Astrocyte (in vitro differentiated cells and primary cell): ENCODE measurements at regions not wholly inside any gene's neighbourhood (a gene's known extent, or its start where the extent isn't known, plus 50 kb on each side); places are given as distances from the start of the nearest gene placed in this dataset.
"Not testable (repeated sequence)": the region's sequence is repeated elsewhere in the genome, so short reads cannot be mapped to it uniquely, and the experiment has no call there.

Experiments used
- DNase-seq: peaks from one replicate; pipeline ENCODE4 v3.0.0-alpha.2; 2010; ENCODE audit warnings: low read depth
- FAIRE-seq: peaks from 2 replicates; lab custom pipeline; 2011; peaks lifted over from hg19 to GRCh38; lab: Jason Lieb, UNC
- H2AFZ ChIP-seq: 2 replicates; pipeline ENCODE4 v1.6.0; 2012; ENCODE audit warnings: low read depth, low read length, inconsistent platforms
- H3K27ac ChIP-seq: 2 replicates; pipeline ENCODE4 v1.5.1; 2011; ENCODE audit warnings: low read depth, low read length, inconsistent platforms
- H3K27me3 ChIP-seq: 2 replicates; pipeline ENCODE4 v1.6.0; 2011; ENCODE audit warnings: low read length, inconsistent platforms; ENCODE audit not compliant: insufficient read depth
- H3K36me3 ChIP-seq: 2 replicates; pipeline ENCODE4 v1.5.1; 2011; ENCODE audit warnings: low read length, inconsistent platforms; ENCODE audit not compliant: insufficient read depth
- H3K4me1 ChIP-seq: 2 replicates; pipeline ENCODE4 v1.5.1; 2011; ENCODE audit warnings: low read length, inconsistent platforms; ENCODE audit not compliant: insufficient read depth
- H3K4me2 ChIP-seq: 2 replicates; pipeline ENCODE4 v1.6.0; 2012; ENCODE audit warnings: low read length, inconsistent platforms
- H3K4me3 ChIP-seq: 2 replicates; pipeline ENCODE4 v1.5.1; 2011; ENCODE audit warnings: low read depth, mild to moderate bottlenecking, low read length, inconsistent platforms; ENCODE audit not compliant: insufficient read depth
- H3K79me2 ChIP-seq: 2 replicates; pipeline ENCODE4 v1.6.0; 2012; ENCODE audit warnings: mild to moderate bottlenecking, low read length, inconsistent platforms; ENCODE audit not compliant: insufficient read depth
- H3K9ac ChIP-seq: 2 replicates; pipeline ENCODE4 v1.6.0; 2012; ENCODE audit warnings: mild to moderate bottlenecking, low read length, inconsistent platforms
- H3K9me3 ChIP-seq: 2 replicates; pipeline ENCODE4 v1.5.1; 2012; ENCODE audit warnings: low read depth, mild to moderate bottlenecking, low read length, inconsistent platforms; ENCODE audit not compliant: insufficient read depth
- H4K20me1 ChIP-seq: 2 replicates; pipeline ENCODE4 v1.6.0; 2012; ENCODE audit warnings: low read length, inconsistent platforms; ENCODE audit not compliant: insufficient read depth
- H3K27ac Mint-ChIP-seq: one replicate; pipeline ENCODE4 v1.8.0; 2021; ENCODE audit warnings: mild to moderate bottlenecking, mixed read lengths; ENCODE audit not compliant: unreplicated experiment
- H3K27me3 Mint-ChIP-seq: one replicate; pipeline ENCODE4 v1.8.0; 2021; ENCODE audit warnings: low read depth, mixed read lengths; ENCODE audit not compliant: unreplicated experiment
- H3K36me3 Mint-ChIP-seq: one replicate; pipeline ENCODE4 v1.8.0; 2021; ENCODE audit warnings: low read depth, mixed read lengths; ENCODE audit not compliant: unreplicated experiment
- H3K4me1 Mint-ChIP-seq: one replicate; pipeline ENCODE4 v1.8.0; 2021; ENCODE audit warnings: low read depth, mixed read lengths; ENCODE audit not compliant: unreplicated experiment
- H3K4me3 Mint-ChIP-seq: one replicate; pipeline ENCODE4 v1.8.0; 2021; ENCODE audit warnings: mild to moderate bottlenecking, moderate library complexity, mixed read lengths; ENCODE audit not compliant: unreplicated experiment
- H3K9me3 Mint-ChIP-seq: one replicate; pipeline ENCODE4 v1.8.0; 2021; ENCODE audit warnings: mild to moderate bottlenecking, mixed read lengths; ENCODE audit not compliant: unreplicated experiment
- EZH2 ChIP-seq: IDR thresholded peaks from 2 replicates; pipeline ENCODE4 v1.6.1; 2012; ENCODE audit warnings: mild to moderate bottlenecking, low read length, inconsistent platforms; ENCODE audit not compliant: insufficient read depth
- TF ChIP-seq, protein P1 (sequence below): IDR thresholded peaks from 2 replicates; pipeline ENCODE4 v1.5.1; 2011; ENCODE audit warnings: low read depth, mild to moderate bottlenecking, inconsistent platforms, low read length, moderate library complexity; ENCODE audit not compliant: insufficient read depth

- no peak overlapping the region for H3K9ac ChIP-seq
- no peak overlapping the region for H3K27ac ChIP-seq
- FAIRE-seq: no peak
- no peak overlapping the region for H3K4me3 ChIP-seq
- H3K27me3 ChIP-seq: no peaks in the 10 kb centered on the region
- TF ChIP-seq, protein P1, sequence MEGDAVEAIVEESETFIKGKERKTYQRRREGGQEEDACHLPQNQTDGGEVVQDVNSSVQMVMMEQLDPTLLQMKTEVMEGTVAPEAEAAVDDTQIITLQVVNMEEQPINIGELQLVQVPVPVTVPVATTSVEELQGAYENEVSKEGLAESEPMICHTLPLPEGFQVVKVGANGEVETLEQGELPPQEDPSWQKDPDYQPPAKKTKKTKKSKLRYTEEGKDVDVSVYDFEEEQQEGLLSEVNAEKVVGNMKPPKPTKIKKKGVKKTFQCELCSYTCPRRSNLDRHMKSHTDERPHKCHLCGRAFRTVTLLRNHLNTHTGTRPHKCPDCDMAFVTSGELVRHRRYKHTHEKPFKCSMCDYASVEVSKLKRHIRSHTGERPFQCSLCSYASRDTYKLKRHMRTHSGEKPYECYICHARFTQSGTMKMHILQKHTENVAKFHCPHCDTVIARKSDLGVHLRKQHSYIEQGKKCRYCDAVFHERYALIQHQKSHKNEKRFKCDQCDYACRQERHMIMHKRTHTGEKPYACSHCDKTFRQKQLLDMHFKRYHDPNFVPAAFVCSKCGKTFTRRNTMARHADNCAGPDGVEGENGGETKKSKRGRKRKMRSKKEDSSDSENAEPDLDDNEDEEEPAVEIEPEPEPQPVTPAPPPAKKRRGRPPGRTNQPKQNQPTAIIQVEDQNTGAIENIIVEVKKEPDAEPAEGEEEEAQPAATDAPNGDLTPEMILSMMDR: no peak
- TF ChIP-seq EZH2: no peak
- Mint-ChIP-seq H3K9me3 (no peaks in the 10 kb centered on the region), H3K27ac (no peak overlapping the region), H3K36me3 (no peaks in the 10 kb centered on the region), H3K4me3 (no peak overlapping the region), H3K4me1 (peaks cover 17% of the 10 kb centered on the region), H3K27me3 (no peaks in the 10 kb centered on the region)
- no peak for DNase-seq
- H3K4me2 ChIP-seq: no peak overlapping the region
- H3K79me2 ChIP-seq: no peaks in the 10 kb centered on the region
- no peak overlapping the region for H2AFZ ChIP-seq
- no peaks in the 10 kb centered on the region for H3K9me3 ChIP-seq
- peaks cover 11% of the 10 kb centered on the region for H3K4me1 ChIP-seq
- no peaks in the 10 kb centered on the region for H3K36me3 ChIP-seq
- no peaks in the 10 kb centered on the region for H4K20me1 ChIP-seq
These were observed 53.7 kb upstream of the ZNF217 start for GRCh38 chr20:53647286-53647821.

DNA sequence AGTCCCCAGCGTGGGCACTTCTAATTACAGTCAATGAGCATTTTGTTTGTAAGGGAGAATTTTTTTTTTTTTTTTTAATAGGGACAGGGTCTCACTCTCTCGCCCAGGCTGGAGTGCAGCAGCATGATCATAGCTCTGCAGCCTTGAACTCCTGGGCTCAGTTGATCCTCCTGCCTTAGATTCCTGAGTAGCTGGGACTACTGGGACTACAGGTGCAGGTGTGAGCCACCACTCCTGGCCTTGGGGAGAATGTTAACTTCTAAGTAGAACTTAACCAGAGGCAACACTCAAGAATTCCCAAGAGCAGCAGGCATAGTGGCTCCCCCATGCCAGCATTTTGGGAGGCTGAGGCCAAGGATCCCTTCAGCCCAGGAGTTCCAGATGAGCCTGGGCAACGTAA, 52.9 kb upstream of the ZNF217 start:
- H3K27me3 ChIP-seq: no peaks in the 10 kb centered on the region
- H3K4me3 Mint-ChIP-seq: no peak overlapping the region
- FAIRE-seq (no peak), DNase-seq (no peak)
- H3K36me3 Mint-ChIP-seq: no peaks in the 10 kb centered on the region
- no peak overlapping the region for H3K9ac ChIP-seq
- H3K4me1 ChIP-seq: peaks cover 16% of the 10 kb centered on the region
- no peaks in the 10 kb centered on the region for H3K27me3 Mint-ChIP-seq
- no peaks in the 10 kb centered on the region for H3K9me3 Mint-ChIP-seq
- H3K4me2 ChIP-seq: no peak overlapping the region
- H3K9me3 ChIP-seq: no peaks in the 10 kb centered on the region
- no peaks in the 10 kb centered on the region for H4K20me1 ChIP-seq
- H3K79me2 ChIP-seq: no peaks in the 10 kb centered on the region
- no peak overlapping the region for H3K27ac ChIP-seq
- H3K36me3 ChIP-seq: no peaks in the 10 kb centered on the region
- TF ChIP-seq, protein P1: no peak
- TF ChIP-seq EZH2: no peak
- H3K4me3 ChIP-seq: no peak overlapping the region
- no peak overlapping the region for H2AFZ ChIP-seq
- peaks cover 18% of the 10 kb centered on the region for H3K4me1 Mint-ChIP-seq
- H3K27ac Mint-ChIP-seq: no peak overlapping the region

- DNase-seq: no peak
- Histone ChIP-seq H3K9me3 (no peaks in the 10 kb centered on the region), H3K27me3 (no peaks in the 10 kb centered on the region), H2AFZ (no peak overlapping the region), H3K4me1 (peaks cover 16% of the 10 kb centered on the region), H3K79me2 (no peaks in the 10 kb centered on the region), H3K36me3 (no peaks in the 10 kb centered on the region), H3K4me2 (no peak overlapping the region), H3K27ac (no peak overlapping the region), H3K9ac (no peak overlapping the region), H4K20me1 (no peaks in the 10 kb centered on the region), H3K4me3 (no peak overlapping the region)
- FAIRE-seq: no peak
- TF ChIP-seq, protein P1: no peak
- TF ChIP-seq EZH2: no peak
- peaks cover 18% of the 10 kb centered on the region for H3K4me1 Mint-ChIP-seq
- no peak overlapping the region for H3K27ac Mint-ChIP-seq
- no peaks in the 10 kb centered on the region for H3K36me3 Mint-ChIP-seq
- no peaks in the 10 kb centered on the region for H3K9me3 Mint-ChIP-seq
- H3K4me3 Mint-ChIP-seq: no peak overlapping the region
- no peaks in the 10 kb centered on the region for H3K27me3 Mint-ChIP-seq
These were observed 51.9 kb upstream of the ZNF217 start for GRCh38 chr20:53645582-53645897.

- H3K27ac Mint-ChIP-seq: not testable (repeated sequence)
These were observed 50.5 kb upstream of the ZNF217 start for GRCh38 chr20:53644108-53644507.

More at GRCh38 chr20:53644108-53644507, 50.5 kb upstream of the ZNF217 start:
- not testable (repeated sequence) for H3K27me3 ChIP-seq, H2AFZ ChIP-seq, FAIRE-seq, H3K27me3 Mint-ChIP-seq, H3K79me2 ChIP-seq, H3K36me3 Mint-ChIP-seq, H3K27ac ChIP-seq, H3K9me3 Mint-ChIP-seq, H3K9me3 ChIP-seq, DNase-seq, H3K4me3 Mint-ChIP-seq, H4K20me1 ChIP-seq, H3K4me3 ChIP-seq, H3K4me2 ChIP-seq, H3K36me3 ChIP-seq, H3K9ac ChIP-seq
- peaks cover 18% of the 10 kb centered on the region for H3K4me1 Mint-ChIP-seq
- H3K4me1 ChIP-seq: peaks cover 16% of the 10 kb centered on the region
